Ishikawa (cell line): ENCODE measurements at regions not wholly inside any gene's neighbourhood (a gene's known extent, or its start where the extent isn't known, plus 50 kb on each side); places are given as distances from the start of the nearest gene placed in this dataset.

Experiments
- CEBPB ChIP-seq: IDR thresholded peaks from 2 replicates; pipeline ENCODE4 v1.6.1; 2012
- EP300 ChIP-seq: IDR thresholded peaks from 2 replicates; pipeline ENCODE4 v1.6.1; 2012; ENCODE audit warnings: borderline replicate concordance
- FOXM1 ChIP-seq: IDR thresholded peaks from 2 replicates; pipeline ENCODE4 v1.6.1; 2012; ENCODE audit warnings: low read depth, borderline replicate concordance
- TAF1 ChIP-seq: IDR thresholded peaks from 2 replicates; pipeline ENCODE4 v1.6.1; 2012; ENCODE audit warnings: low read depth, mild to moderate bottlenecking
- TEAD4 ChIP-seq: IDR thresholded peaks from 2 replicates; pipeline ENCODE4 v1.6.1; 2012
- YY1 ChIP-seq: IDR thresholded peaks from 2 replicates; pipeline ENCODE4 v1.6.1; 2012; ENCODE audit warnings: low read depth
- ZBTB7A ChIP-seq: IDR thresholded peaks from 2 replicates; pipeline ENCODE4 v1.6.1; 2012; ENCODE audit warnings: low read depth
- TF ChIP-seq, protein P1 (sequence below): IDR thresholded peaks from 2 replicates; pipeline ENCODE4 v1.6.1; 2012
- TF ChIP-seq, protein P2 (sequence below): IDR thresholded peaks from 2 replicates; pipeline ENCODE4 v1.6.1; 2012; ENCODE audit warnings: low read depth, mild to moderate bottlenecking

DNA sequence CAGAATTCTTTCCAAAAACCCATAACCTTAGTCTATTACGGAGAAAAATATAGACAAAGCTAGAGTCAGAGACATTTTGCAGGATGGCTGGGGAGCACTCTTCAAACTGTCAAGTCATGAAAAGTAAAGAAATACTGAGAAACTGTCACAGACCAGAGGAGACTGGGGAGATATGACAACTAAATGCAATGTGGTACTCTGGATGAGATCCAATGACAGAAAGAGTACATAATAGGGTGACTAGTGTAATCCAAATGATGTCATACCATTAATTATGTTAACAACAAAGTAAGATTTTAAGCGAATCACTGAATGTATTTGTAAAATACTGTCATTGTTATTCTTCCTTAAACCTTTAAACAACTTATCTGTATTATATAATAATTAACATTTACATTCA, 393.8 kb downstream of the LIG4 start:
- no peak for TF ChIP-seq YY1
- no peak for TF ChIP-seq EP300
- TF ChIP-seq, protein P1, sequence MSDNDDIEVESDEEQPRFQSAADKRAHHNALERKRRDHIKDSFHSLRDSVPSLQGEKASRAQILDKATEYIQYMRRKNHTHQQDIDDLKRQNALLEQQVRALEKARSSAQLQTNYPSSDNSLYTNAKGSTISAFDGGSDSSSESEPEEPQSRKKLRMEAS = no peak
- TF ChIP-seq TEAD4 = no peak
- TF ChIP-seq ZBTB7A = no peak
- no peak for TF ChIP-seq TAF1
- TF ChIP-seq, protein P2, sequence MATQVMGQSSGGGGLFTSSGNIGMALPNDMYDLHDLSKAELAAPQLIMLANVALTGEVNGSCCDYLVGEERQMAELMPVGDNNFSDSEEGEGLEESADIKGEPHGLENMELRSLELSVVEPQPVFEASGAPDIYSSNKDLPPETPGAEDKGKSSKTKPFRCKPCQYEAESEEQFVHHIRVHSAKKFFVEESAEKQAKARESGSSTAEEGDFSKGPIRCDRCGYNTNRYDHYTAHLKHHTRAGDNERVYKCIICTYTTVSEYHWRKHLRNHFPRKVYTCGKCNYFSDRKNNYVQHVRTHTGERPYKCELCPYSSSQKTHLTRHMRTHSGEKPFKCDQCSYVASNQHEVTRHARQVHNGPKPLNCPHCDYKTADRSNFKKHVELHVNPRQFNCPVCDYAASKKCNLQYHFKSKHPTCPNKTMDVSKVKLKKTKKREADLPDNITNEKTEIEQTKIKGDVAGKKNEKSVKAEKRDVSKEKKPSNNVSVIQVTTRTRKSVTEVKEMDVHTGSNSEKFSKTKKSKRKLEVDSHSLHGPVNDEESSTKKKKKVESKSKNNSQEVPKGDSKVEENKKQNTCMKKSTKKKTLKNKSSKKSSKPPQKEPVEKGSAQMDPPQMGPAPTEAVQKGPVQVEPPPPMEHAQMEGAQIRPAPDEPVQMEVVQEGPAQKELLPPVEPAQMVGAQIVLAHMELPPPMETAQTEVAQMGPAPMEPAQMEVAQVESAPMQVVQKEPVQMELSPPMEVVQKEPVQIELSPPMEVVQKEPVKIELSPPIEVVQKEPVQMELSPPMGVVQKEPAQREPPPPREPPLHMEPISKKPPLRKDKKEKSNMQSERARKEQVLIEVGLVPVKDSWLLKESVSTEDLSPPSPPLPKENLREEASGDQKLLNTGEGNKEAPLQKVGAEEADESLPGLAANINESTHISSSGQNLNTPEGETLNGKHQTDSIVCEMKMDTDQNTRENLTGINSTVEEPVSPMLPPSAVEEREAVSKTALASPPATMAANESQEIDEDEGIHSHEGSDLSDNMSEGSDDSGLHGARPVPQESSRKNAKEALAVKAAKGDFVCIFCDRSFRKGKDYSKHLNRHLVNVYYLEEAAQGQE = no peak
- no peak for TF ChIP-seq FOXM1
- TF ChIP-seq CEBPB = no peak
